Activated T-helper 2 cell treated with anti-CD3 and anti-CD28 coated beads, Interferon-gamma antibody, Interleukin-2, Interleukin-4, amounts not matched to agents 10 μg/mL and 5 μg/mL and 100 μg/mL, durations not matched to agents 14 hours and 24 hours and 36 hours (primary cell): ENCODE measurements at regions not wholly inside any gene's neighbourhood (a gene's known extent, or its start where the extent isn't known, plus 50 kb on each side); places are given as distances from the start of the nearest gene placed in this dataset.

Experiments
- DNase-seq: peaks from one replicate; pipeline ENCODE4 v3.0.0; 2021; ENCODE audit warnings: low spot score
- H3K27ac Mint-ChIP-seq: one replicate; pipeline ENCODE4 v1.8.0; 2021; ENCODE audit warnings: mixed read lengths
- H3K27me3 Mint-ChIP-seq: one replicate; pipeline ENCODE4 v1.8.0; 2021; ENCODE audit warnings: low read depth, mixed read lengths
- H3K36me3 Mint-ChIP-seq: one replicate; pipeline ENCODE4 v1.8.0; 2021; ENCODE audit warnings: low read depth, mixed read lengths
- H3K4me1 Mint-ChIP-seq: one replicate; pipeline ENCODE4 v1.8.0; 2021; ENCODE audit warnings: low read depth, mixed read lengths
- H3K4me3 Mint-ChIP-seq: one replicate; pipeline ENCODE4 v1.8.0; 2021; ENCODE audit warnings: low read depth, mild to moderate bottlenecking, moderate library complexity, mixed read lengths
- H3K9me3 Mint-ChIP-seq: one replicate; pipeline ENCODE4 v1.8.0; 2021; ENCODE audit warnings: mixed read lengths
- intact Hi-C: fragments of 100-400 bp; cut with micrococcal nuclease; formaldehyde crosslinking; loops from one replicate; pipeline ENCODE4 v1.15.1; 2023

DNA sequence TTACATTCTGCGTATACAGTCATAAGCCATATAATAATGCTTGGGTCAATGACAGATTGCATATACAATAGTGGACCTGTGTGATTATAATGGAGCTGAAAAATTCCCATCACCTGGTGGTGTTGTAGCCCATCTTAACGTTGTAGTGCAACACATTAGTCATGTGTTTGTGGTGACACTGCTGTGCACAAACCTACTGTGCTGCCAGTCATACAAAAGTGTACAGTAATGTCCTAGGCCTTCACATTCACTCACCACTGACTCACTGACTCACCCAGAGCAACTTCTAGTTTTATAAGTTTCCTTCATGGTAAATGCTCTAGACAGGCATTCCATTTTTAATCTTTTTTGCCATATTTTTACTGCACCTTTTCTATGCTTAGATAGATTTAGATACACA is 194.8 kb upstream of the SEL1L start:
- no peak overlapping the region for H3K27ac Mint-ChIP-seq
- intact Hi-C loops, result no loop called here
- H3K4me3 Mint-ChIP-seq, result no peak overlapping the region
- DNase-seq, result no peak
- no peaks in the 10 kb centered on the region for H3K27me3 Mint-ChIP-seq
- no peaks in the 10 kb centered on the region for H3K36me3 Mint-ChIP-seq
- H3K9me3 Mint-ChIP-seq, result no peaks in the 10 kb centered on the region
- no peaks in the 10 kb centered on the region for H3K4me1 Mint-ChIP-seq

DNA sequence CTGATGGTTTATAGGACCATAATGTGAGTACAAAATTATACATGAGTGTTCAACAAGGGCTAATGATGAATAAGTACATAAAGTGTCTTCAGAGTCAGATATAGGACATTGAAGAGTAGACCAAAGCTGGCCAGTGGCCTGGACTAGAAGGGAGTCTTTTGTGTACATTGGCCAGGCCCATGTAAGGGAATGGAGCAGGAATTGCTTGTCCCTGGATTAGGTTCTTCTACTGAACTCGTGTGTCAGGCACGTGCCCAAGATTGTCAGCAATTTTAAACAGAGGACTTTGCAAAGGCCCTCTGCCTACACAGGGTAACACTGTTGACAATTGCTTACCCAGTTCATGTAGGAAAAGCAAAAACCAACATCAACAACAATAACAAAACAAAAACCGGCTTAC is 196.0 kb upstream of the SEL1L start:
- DNase-seq, result no peak
- Mint-ChIP-seq H3K4me1 (no peaks in the 10 kb centered on the region), H3K9me3 (no peaks in the 10 kb centered on the region), H3K27ac (no peak overlapping the region), H3K36me3 (no peaks in the 10 kb centered on the region), H3K4me3 (no peak overlapping the region), H3K27me3 (no peaks in the 10 kb centered on the region)
- intact Hi-C loops, result no loop called here

DNA sequence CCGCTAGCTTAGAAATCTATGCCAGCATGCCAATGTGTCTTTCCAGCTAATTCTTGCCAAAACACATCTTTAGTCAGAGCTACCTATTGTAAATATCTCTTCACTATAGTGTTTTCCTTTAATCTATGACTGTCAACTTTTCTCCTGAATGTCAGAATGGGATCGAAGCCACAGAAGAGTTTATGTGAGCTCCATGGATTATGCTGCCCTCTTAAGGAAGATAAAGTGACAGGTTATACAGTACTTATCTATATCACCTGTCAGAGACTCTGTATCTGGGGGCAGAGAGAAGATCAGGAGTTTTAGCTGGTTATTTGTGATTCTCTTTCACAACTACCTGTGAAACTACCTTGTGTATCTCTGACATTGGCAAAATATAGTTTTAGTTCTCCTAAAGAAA is 204.3 kb upstream of the SEL1L start:
- no peaks in the 10 kb centered on the region for H3K4me1 Mint-ChIP-seq
- H3K4me3 Mint-ChIP-seq, result no peak overlapping the region
- no peaks in the 10 kb centered on the region for H3K36me3 Mint-ChIP-seq
- H3K27me3 Mint-ChIP-seq, result no peaks in the 10 kb centered on the region
- no peak overlapping the region for H3K27ac Mint-ChIP-seq
- DNase-seq, result no peak
- peaks cover 4% of the 10 kb centered on the region for H3K9me3 Mint-ChIP-seq
- intact Hi-C loops, result no loop called here

DNA sequence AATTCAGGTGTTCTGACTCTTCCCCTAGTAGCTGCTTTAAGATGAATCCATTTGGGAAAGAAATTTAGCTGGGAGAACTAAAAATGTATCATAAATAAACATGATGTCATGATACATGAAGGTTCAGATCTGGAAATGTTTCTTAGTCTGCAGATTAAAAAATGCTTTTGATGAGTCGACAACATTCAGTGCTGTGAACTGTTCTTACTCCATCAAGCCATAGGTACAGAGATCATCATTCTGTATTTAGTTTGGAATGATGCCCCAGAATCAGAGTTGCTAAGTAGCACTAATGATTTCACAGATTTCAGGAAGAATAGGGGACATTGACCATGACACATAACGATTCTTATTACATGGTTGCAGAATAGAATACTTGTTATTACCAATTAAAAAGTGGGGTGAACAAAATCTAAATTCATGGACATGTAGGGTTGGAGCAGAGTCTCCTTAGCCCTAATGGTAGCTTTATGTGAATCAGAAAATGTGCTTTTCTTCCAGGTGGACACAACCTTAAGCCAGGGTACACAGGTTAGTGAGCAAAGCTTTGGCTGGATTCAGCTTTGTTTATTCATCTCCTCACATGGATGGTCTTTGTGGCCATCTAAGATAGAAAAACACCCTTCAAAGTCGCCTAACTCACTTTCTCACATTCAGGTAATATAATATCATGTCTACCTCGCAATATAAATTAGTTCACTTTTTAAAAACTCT is 205.4 kb upstream of the SEL1L start:
- H3K4me1 Mint-ChIP-seq, result no peaks in the 10 kb centered on the region
- no peaks in the 10 kb centered on the region for H3K36me3 Mint-ChIP-seq
- DNase-seq, result no peak
- no peaks in the 10 kb centered on the region for H3K27me3 Mint-ChIP-seq
- H3K4me3 Mint-ChIP-seq, result no peak overlapping the region
- intact Hi-C loops, result no loop called here
- no peak overlapping the region for H3K27ac Mint-ChIP-seq
- H3K9me3 Mint-ChIP-seq, result peaks cover 4% of the 10 kb centered on the region

DNA sequence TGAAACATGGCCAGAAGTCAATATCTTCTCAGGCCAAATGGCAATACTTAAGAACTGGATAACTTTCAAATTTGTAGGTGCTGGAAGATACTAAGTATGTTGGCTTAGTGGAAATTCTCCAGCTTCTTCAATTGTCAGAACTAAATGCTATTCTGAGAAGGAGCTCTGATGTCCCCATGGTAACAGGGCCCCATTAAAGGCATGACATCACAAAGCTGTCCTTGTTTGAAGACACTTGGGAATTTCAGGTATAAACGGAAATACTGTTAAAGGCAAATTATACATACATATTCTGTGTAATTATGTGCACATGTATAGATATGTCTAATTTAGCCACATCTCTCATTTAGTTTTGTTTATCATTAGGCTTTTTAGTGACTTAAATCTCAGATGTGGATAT is 210.0 kb upstream of the SEL1L start:
- no peak overlapping the region for H3K4me3 Mint-ChIP-seq
- no peaks in the 10 kb centered on the region for H3K27me3 Mint-ChIP-seq
- no peak for DNase-seq
- intact Hi-C loops, result no loop called here
- no peaks in the 10 kb centered on the region for H3K36me3 Mint-ChIP-seq
- no peaks in the 10 kb centered on the region for H3K4me1 Mint-ChIP-seq
- H3K27ac Mint-ChIP-seq, result no peak overlapping the region
- H3K9me3 Mint-ChIP-seq, result no peaks in the 10 kb centered on the region

DNA sequence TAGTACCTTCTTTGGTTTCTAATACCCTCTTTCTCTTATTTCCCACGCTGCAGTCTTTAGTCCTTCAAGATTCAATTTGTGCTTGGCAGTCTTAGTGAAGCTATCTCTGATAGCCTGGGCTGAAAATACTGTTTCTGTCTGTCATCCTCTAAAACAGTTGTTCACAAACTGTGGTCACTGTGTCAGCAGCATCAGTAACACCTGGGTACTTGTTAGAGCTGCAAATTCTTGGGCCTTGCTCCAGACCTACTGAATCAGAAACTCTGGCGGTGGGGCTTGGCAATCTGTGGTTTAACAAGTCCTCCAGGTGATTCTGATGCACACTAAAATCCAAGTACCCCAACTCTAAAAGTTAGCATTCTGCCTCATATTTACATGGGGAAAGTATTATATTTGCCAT is 217.5 kb upstream of the SEL1L start:
- Mint-ChIP-seq H3K27me3 (no peaks in the 10 kb centered on the region), H3K4me3 (no peak overlapping the region), H3K9me3 (no peaks in the 10 kb centered on the region), H3K4me1 (no peaks in the 10 kb centered on the region), H3K36me3 (no peaks in the 10 kb centered on the region), H3K27ac (no peak overlapping the region)
- intact Hi-C loops, result no loop called here
- no peak for DNase-seq

DNA sequence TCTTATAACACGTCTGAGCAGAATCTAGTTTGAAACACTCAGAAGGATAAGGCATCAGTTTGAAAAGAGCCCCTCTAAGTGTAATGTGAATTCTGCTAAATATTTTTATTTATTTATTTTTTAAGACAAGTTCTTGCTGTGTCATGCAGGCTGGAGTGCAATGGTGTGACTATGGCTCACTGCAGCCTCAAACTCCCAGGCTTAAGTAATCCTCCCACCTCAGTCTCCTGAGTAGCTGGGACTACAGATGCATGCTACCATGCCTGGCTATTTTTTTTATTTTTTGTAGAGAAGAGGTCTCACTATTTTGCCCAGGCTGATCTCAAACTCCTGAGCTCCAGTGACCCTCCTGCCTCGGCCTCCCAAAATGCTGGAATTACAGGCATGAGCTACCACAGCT is 225.9 kb upstream of the SEL1L start:
- no peak overlapping the region for H3K27ac Mint-ChIP-seq
- H3K9me3 Mint-ChIP-seq, result peaks cover 5% of the 10 kb centered on the region
- intact Hi-C loops, result no loop called here
- H3K4me1 Mint-ChIP-seq, result no peaks in the 10 kb centered on the region
- H3K36me3 Mint-ChIP-seq, result no peaks in the 10 kb centered on the region
- DNase-seq, result no peak
- no peak overlapping the region for H3K4me3 Mint-ChIP-seq
- H3K27me3 Mint-ChIP-seq, result no peaks in the 10 kb centered on the region

DNA sequence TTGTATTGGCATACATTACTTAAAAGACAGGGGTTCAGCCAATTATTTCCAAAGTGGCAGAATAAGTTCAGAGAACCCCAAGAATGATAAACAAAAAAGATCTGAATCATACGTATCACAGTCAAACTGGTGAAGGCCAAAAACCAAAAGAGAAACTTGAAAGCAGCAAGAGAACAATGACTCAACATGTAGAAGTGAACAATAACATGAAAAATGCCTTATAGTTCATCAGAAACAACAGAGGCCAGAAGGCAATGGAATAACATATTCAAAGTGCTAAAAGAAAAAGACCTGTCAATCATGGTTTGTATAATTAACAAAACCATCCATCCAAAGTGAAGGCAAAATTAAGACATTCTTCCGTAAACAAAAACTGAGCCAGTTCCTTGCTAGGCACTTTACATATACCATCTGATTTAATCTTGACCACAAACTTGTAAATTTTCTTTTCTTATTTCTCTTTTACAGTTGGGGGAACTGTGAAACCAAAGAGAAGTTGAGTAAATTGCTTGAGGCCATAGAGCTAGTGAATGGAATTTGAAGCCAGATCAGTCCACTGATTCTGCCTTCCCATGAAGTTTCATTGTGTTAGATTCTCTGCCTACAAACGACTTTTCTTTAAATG is 232.1 kb upstream of the SEL1L start:
- peaks cover 15% of the 10 kb centered on the region for H3K4me1 Mint-ChIP-seq
- H3K27ac Mint-ChIP-seq, result peak overlapping the region; percentile 15
- intact Hi-C loops, result no loop called here
- DNase-seq, result no peak
- no peaks in the 10 kb centered on the region for H3K9me3 Mint-ChIP-seq
- H3K36me3 Mint-ChIP-seq, result no peaks in the 10 kb centered on the region
- no peak overlapping the region for H3K4me3 Mint-ChIP-seq
- no peaks in the 10 kb centered on the region for H3K27me3 Mint-ChIP-seq

DNA sequence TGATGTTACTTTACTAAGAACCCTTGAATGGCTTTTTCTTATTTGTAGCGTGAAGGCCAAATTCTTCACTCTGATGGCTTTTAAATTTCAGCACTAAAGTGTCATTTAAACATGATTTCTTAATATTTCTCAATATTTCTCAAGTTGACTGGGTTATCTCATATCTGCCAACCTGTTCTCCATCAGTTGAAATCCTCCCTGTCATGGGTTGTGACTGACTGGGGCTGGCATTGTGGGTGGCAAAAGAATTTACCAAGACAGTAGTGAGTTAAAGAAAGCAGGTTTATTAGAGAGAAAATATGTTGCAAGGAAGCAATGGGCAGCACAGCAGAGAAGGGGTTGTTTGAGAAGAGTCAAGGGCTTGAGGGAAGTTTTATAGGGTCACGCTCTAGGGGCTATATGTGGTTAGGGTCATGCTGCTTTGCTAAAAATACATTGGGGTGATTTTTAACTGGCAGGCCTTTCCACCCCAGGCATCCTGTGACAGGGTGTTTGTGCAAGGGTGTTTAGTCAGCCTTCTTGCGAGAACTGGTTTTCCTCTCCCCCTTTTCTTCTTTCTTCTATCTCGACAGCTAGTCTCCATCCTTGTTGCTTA is 232.8 kb upstream of the SEL1L start:
- H3K4me1 Mint-ChIP-seq, result peaks cover 15% of the 10 kb centered on the region
- no peak overlapping the region for H3K4me3 Mint-ChIP-seq
- no peaks in the 10 kb centered on the region for H3K36me3 Mint-ChIP-seq
- DNase-seq, result no peak
- intact Hi-C loops, result no loop called here
- no peaks in the 10 kb centered on the region for H3K9me3 Mint-ChIP-seq
- H3K27me3 Mint-ChIP-seq, result no peaks in the 10 kb centered on the region
- peak overlapping the region; percentile 15 for H3K27ac Mint-ChIP-seq

DNA sequence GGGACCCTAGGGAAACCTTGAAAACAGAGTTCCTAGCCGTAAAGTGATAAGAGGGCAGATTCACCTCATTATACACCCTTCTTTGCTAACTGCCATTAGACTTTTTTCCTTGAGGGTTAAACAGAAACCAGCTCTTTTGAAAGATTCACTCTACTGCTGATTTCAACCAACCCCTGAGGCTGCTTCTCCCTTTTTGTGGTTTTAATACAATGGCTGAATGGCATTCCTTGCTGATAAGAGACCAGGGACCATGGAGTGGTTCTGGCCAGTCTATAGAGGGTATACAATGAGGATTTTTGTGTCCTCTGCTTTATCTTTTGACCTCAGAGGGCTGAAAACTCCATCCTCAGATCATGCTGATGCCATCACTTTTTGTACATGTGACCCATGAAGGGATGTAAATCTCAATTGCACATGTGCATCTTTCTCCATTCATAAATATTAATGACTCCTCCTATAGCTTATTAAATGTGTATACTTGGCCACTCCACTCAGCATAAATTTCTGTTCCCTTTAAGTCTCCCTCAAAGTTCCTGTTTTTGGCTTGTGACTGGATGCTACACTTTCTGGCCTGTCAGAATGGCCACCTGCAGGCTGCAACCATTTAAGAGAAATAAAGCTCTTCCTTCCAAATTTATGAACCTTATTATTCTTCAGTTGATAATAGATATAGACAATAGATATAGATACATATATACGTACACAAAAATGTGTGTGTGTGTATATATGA is 233.8 kb upstream of the SEL1L start:
- intact Hi-C loops, result no loop called here
- no peak overlapping the region for H3K4me3 Mint-ChIP-seq
- no peak for DNase-seq
- no peaks in the 10 kb centered on the region for H3K9me3 Mint-ChIP-seq
- no peak overlapping the region for H3K27ac Mint-ChIP-seq
- H3K4me1 Mint-ChIP-seq, result peaks cover 15% of the 10 kb centered on the region
- no peaks in the 10 kb centered on the region for H3K36me3 Mint-ChIP-seq
- no peaks in the 10 kb centered on the region for H3K27me3 Mint-ChIP-seq

DNA sequence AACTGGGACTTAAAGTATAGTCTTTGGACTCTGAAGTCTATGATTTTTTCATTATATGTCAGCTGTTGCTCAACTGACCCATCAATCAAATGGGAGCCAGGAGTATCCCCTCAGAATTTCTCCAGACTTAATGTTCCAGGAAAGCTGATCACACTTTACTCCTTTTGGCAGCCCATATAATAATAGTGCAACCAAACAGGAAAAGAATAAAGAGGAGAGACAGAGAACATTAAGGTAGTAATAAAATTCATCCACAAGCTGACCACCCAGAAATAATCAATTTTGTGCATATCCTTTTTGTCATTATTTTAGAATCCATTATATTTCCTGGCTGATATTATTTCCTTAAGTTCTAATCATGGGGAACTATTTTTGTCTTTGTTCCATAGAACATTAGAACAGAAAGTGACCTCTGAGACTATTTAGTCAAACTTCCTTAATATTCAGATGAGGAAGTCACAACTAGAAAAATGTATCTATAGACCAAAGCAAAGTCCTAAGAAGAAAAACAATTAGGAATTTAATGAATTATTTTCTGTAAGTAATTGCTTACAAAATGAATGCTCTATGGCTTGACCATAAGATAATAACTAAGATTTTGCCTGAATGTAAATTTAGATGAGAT is 238.1 kb upstream of the SEL1L start:
- H3K36me3 Mint-ChIP-seq, result no peaks in the 10 kb centered on the region
- no peak for DNase-seq
- no peak overlapping the region for H3K4me3 Mint-ChIP-seq
- intact Hi-C loops, result no loop called here
- peaks cover 4% of the 10 kb centered on the region for H3K4me1 Mint-ChIP-seq
- no peak overlapping the region for H3K27ac Mint-ChIP-seq
- H3K27me3 Mint-ChIP-seq, result no peaks in the 10 kb centered on the region
- H3K9me3 Mint-ChIP-seq, result no peaks in the 10 kb centered on the region

DNA sequence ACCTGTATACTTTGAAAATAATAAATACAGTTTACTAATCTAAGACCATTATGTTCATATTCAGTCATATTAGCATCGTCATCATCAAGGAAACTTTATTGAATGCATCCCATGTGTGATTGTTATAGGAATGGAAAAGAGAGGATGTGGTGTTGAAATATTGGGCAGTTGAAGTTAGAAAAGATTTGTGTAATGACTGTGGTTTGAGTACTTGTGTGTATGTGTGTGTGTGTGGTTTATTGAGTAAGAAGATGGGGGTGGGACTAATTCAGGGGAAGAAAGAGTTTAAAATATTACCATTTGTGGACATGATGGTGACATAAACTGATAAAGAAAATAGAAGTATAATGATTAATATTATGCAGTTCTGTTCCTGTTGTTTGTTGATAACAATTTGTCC is 238.7 kb upstream of the SEL1L start:
- Mint-ChIP-seq H3K4me3 (no peak overlapping the region), H3K27me3 (no peaks in the 10 kb centered on the region)
- intact Hi-C loops, result no loop called here

DNA sequence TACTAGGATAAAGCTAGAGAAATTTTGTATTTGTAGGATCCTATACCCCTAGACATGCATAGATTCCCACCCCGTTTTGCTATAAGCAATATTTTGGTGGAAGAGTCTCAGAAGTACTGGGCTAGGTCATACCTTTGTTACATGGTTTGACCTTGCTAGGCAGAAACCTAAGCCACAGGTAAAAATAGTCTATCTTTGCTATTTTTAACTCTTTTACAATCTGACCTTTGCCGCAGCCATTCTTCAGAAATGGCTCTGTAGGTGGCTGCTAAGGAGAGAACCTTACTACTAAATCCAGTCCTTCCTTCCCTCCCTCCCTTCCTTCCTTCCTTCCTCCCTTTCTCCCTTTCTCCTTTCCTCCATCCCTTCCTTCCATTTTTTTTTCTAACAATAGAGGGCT is 242.9 kb upstream of the SEL1L start:
- H3K9me3 Mint-ChIP-seq, result no peaks in the 10 kb centered on the region
- no peak overlapping the region for H3K4me3 Mint-ChIP-seq
- no peaks in the 10 kb centered on the region for H3K4me1 Mint-ChIP-seq
- no peak overlapping the region for H3K27ac Mint-ChIP-seq
- no peaks in the 10 kb centered on the region for H3K36me3 Mint-ChIP-seq
- no peaks in the 10 kb centered on the region for H3K27me3 Mint-ChIP-seq
- intact Hi-C loops, result no loop called here
- DNase-seq, result no peak

More for the DNA sequence above, 238.7 kb upstream of the SEL1L start:
- Mint-ChIP-seq H3K36me3 (no peaks in the 10 kb centered on the region), H3K9me3 (no peaks in the 10 kb centered on the region), H3K27ac (no peak overlapping the region), H3K4me1 (no peaks in the 10 kb centered on the region)
- DNase-seq, result no peak
